HepG2 (cell line): ENCODE measurements at regions not wholly inside any gene's neighbourhood (a gene's known extent, or its start where the extent isn't known, plus 50 kb on each side); places are given as distances from the start of the nearest gene placed in this dataset.

Experiments
- AHR ChIP-seq: IDR thresholded peaks from 2 replicates; pipeline ENCODE4 v1.6.1; 2018; ENCODE audit warnings: missing genetic modification reagents, missing compliant biosample characterization
- ARID2 ChIP-seq: sonication (generic); formaldehyde crosslinking; IDR thresholded peaks from 2 replicates; pipeline ENCODE4 v1.8.1; 2022; ENCODE audit warnings: mild to moderate bottlenecking, missing genetic modification reagents, borderline replicate concordance
- DR1 ChIP-seq: sonication (generic); formaldehyde crosslinking; IDR thresholded peaks from 2 replicates; pipeline ENCODE4 v1.8.0; 2021; ENCODE audit warnings: mild to moderate bottlenecking, missing genetic modification reagents, inconsistent platforms
- ETV5 ChIP-seq: IDR thresholded peaks from 2 replicates; pipeline ENCODE4 v1.6.1; 2018; ENCODE audit warnings: missing biosample characterization, missing genetic modification reagents, inconsistent platforms, borderline replicate concordance
- GPN1 ChIP-seq: sonication (generic); formaldehyde crosslinking; IDR thresholded peaks from 2 replicates; pipeline ENCODE4 v1.5.1; 2020; ENCODE audit warnings: missing genetic modification reagents, borderline replicate concordance
- IKZF1 ChIP-seq: fragments of 450-650 bp; IDR thresholded peaks from 2 replicates; pipeline ENCODE4 v1.7.1; 2016
- KIAA2018 ChIP-seq: sonication (generic); formaldehyde crosslinking; IDR thresholded peaks from 2 replicates; pipeline ENCODE4 v1.5.0; 2020; ENCODE audit warnings: mild to moderate bottlenecking, missing genetic modification reagents, borderline replicate concordance
- KLF15 ChIP-seq: sonication (generic); formaldehyde crosslinking; IDR thresholded peaks from 2 replicates; pipeline ENCODE4 v1.8.1; 2023; ENCODE audit warnings: borderline replicate concordance, mild to moderate bottlenecking, inconsistent platforms, missing genetic modification reagents, mixed read lengths
- LCORL ChIP-seq, 2 experiments: fragments of 450-650 bp in 1 of 2; sonication (generic) in 1 of 2; formaldehyde crosslinking in 1 of 2; IDR thresholded peaks; 2 replicates each; pipeline versions ENCODE4 v1.5.0 to v1.6.1; 2017 to 2020; ENCODE audit warnings: antibody characterized with exemption in 1 of 2, missing genetic modification reagents in 1 of 2
- MATR3 ChIP-seq: sonication (generic); formaldehyde crosslinking; IDR thresholded peaks from 2 replicates; pipeline ENCODE4 v1.4.0; 2020; ENCODE audit warnings: missing genetic modification reagents
- NR2F6 ChIP-seq, 2 experiments: IDR thresholded peaks; 2 replicates each; pipeline ENCODE4 v1.6.1; 2016; ENCODE audit warnings: antibody characterized with exemption in 1 of 2, mild to moderate bottlenecking in 1 of 2
- POLR2G ChIP-seq: fragments of 200-400 bp; formaldehyde crosslinking; IDR thresholded peaks from 2 replicates; pipeline ENCODE4 v1.6.1; 2018; ENCODE audit warnings: mild to moderate bottlenecking, low read depth, low read length, moderate library complexity
- SKIL ChIP-seq: sonication (generic); formaldehyde crosslinking; IDR thresholded peaks from 2 replicates; pipeline ENCODE4 v1.8.0; 2022; ENCODE audit warnings: missing genetic modification reagents, mild to moderate bottlenecking, moderate library complexity, borderline replicate concordance
- SMC3 ChIP-seq: IDR thresholded peaks from 2 replicates; pipeline ENCODE4 v1.6.1; 2011; ENCODE audit warnings: low read length, improper control_type of control experiment
- SUZ12 ChIP-seq: fragments of 150-350 bp; IDR thresholded peaks from 2 replicates; pipeline ENCODE4 v1.6.1; 2014; ENCODE audit warnings: low read depth, low read length
- TEAD3 ChIP-seq: optimal IDR thresholded peaks from 2 replicates; pipeline ENCODE3; 2016; ENCODE audit warnings: borderline replicate concordance
- ZBTB43 ChIP-seq: sonication (generic); formaldehyde crosslinking; conservative IDR thresholded peaks from 2 replicates; pipeline ENCODE4 v1.4.0; 2020; ENCODE audit warnings: missing genetic modification reagents
- ZFP36L1 ChIP-seq: sonication (generic); formaldehyde crosslinking; IDR thresholded peaks from 2 replicates; pipeline ENCODE4 v1.8.0; 2022; ENCODE audit warnings: mild to moderate bottlenecking, missing genetic modification reagents, moderate library complexity
- ZNF460 ChIP-seq: sonication (generic); formaldehyde crosslinking; IDR thresholded peaks from 2 replicates; pipeline ENCODE4 v1.5.1; 2020; ENCODE audit warnings: missing genetic modification reagents, mild to moderate bottlenecking, borderline replicate concordance
- ZNF672 ChIP-seq: sonication (generic); formaldehyde crosslinking; IDR thresholded peaks from 2 replicates; pipeline ENCODE4 v1.8.1; 2022; ENCODE audit warnings: missing genetic modification reagents
- ZNF747 ChIP-seq: sonication (generic); formaldehyde crosslinking; IDR thresholded peaks from 2 replicates; pipeline ENCODE4 v1.8.1; 2023; ENCODE audit warnings: missing genetic modification reagents, mild to moderate bottlenecking, borderline replicate concordance

- TF ChIP-seq SKIL (CRISPR knock-in tag), result no peak
- TF ChIP-seq ARID2 (CRISPR knock-in tag), result no peak
- TF ChIP-seq ZNF747, result no peak
- no peak for TF ChIP-seq LCORL (IDR thresholded peaks at IDR 0.05)
- no peak for TF ChIP-seq LCORL (CRISPR knock-in tag; IDR thresholded peaks at IDR 0.05)
- no peak for TF ChIP-seq SUZ12
- peak; percentile 52; the same call in 1 of the 2 replicates for TF ChIP-seq SMC3
- no peak for TF ChIP-seq DR1
- TF ChIP-seq ZNF460, result no peak
- no peak for TF ChIP-seq POLR2G
- no peak for TF ChIP-seq GPN1
- TF ChIP-seq TEAD3, result peak; percentile 14
- no peak for TF ChIP-seq ZFP36L1 (CRISPR knock-in tag)
- no peak for TF ChIP-seq NR2F6 (IDR thresholded peaks at IDR 0.05)
- 0 out of 2 replicates have a peak, but pooled peaks have one; percentile 21 for TF ChIP-seq NR2F6 (CRISPR knock-in tag; IDR thresholded peaks at IDR 0.05)
- TF ChIP-seq KIAA2018 (CRISPR knock-in tag), result no peak
- no peak for TF ChIP-seq ZBTB43 (CRISPR knock-in tag)
- no peak for TF ChIP-seq IKZF1
- no peak for TF ChIP-seq MATR3 (CRISPR knock-in tag)
- no peak for TF ChIP-seq AHR (CRISPR knock-in tag)
- TF ChIP-seq ETV5 (CRISPR knock-in tag), result peak; percentile 43; the same call in 1 of the 2 replicates
- TF ChIP-seq KLF15 (CRISPR knock-in tag), result no peak
- TF ChIP-seq ZNF672, result no peak
Measured at GRCh38 chr5:74035521-74035937, 409.5 kb downstream of the ARHGEF28 start (continued).
